Pancreas (tissue), 10 donors: ENCODE measurements at regions not wholly inside any gene's neighbourhood (a gene's known extent, or its start where the extent isn't known, plus 50 kb on each side); places are given as distances from the start of the nearest gene placed in this dataset.
"Not testable (repeated sequence)": the region's sequence is repeated elsewhere in the genome, so short reads cannot be mapped to it uniquely, and the experiment has no call there.

ENCODE experiments used
- ATAC-seq, 4 donors: fragments of 200-7000 bp; cut with Tn5 transposase; one replicate each; pipeline versions ENCODE4 v1.8.0 to v1.9.1; 2020; ENCODE audit warnings: mild to moderate bottlenecking in 4 of 4, moderate library complexity in 4 of 4
- DNase-seq, 6 donors: peaks; one replicate each; pipeline ENCODE4 v3.0.0-alpha.2; 2020
- FAIRE-seq: peaks from 2 replicates; lab custom pipeline; 2012; peaks lifted over from hg19 to GRCh38; lab: Jason Lieb, UNC
- H3K27ac ChIP-seq, 4 donors: fragments of 200-600 bp; sonication (generic); 1 replicate in 3 of 4; 2 replicates in 1 of 4; pipeline versions ENCODE4 v1.5.0 to v1.8.0; 2020
- H3K27me3 ChIP-seq, 4 donors: fragments of 200-600 bp; one replicate each; pipeline ENCODE4 v1.8.0; 2021
- H3K36me3 ChIP-seq, 3 donors: fragments of 200-600 bp; sonication (generic) in 1 of 3; one replicate each; pipeline versions ENCODE4 v1.5.0 to v1.8.0; 2020 to 2021
- H3K4me1 ChIP-seq, 3 donors: fragments of 200-600 bp; one replicate each; pipeline ENCODE4 v1.8.0; 2021
- H3K4me3 ChIP-seq, 4 donors: fragments of 200-600 bp; sonication (generic) in 2 of 4; one replicate each; pipeline versions ENCODE4 v1.5.0 to v1.8.0; 2020 to 2021
- H3K9me3 ChIP-seq, 4 donors: fragments of 200-600 bp; one replicate each; pipeline ENCODE4 v1.8.0; 2021
- CTCF ChIP-seq, 4 donors: fragments of 200-600 bp; sonication (generic) in 3 of 4; IDR thresholded peaks; one replicate each; pipeline versions ENCODE4 v1.5.0 to v1.8.0; 2021; ENCODE audit warnings: antibody characterized with exemption in 4 of 4
- WGBS, 2 donors: extraction: QIAGEN DNeasy Blood & Tissue Kit; methylation state at CpG; one replicate each; pipeline ENCODE4 v1.1.7; 2013; 5-methylcytosine and 5-hydroxymethylcytosine counted together
- intact Hi-C, 3 donors: fragments of 100-400 bp; cut with DNase I; formaldehyde crosslinking; loops; one replicate each; pipeline versions ENCODE4 v1.11.1 to v1.14.2; 2022
- donor health status: healthy with polysubstance abuse.
- donor health status: DM: no; HTN: no; CAD: no; lungs with moderate emphysema.
- donor health status: DM: no; HTN: no; CAD: no.
- donor health status: control.
- donor health status: control.
- donor health status: Bipolar disorder and iron deficiency.
- donor health status: DM: yes; HTN: yes; CAD: no.
- donor health status: DM: no; HTN: no; CAD: no.
- donor health status: DM: no; HTN: no; CAD: no.
- donor health status: DM: yes; HTN: yes; CAD: no.

DNA sequence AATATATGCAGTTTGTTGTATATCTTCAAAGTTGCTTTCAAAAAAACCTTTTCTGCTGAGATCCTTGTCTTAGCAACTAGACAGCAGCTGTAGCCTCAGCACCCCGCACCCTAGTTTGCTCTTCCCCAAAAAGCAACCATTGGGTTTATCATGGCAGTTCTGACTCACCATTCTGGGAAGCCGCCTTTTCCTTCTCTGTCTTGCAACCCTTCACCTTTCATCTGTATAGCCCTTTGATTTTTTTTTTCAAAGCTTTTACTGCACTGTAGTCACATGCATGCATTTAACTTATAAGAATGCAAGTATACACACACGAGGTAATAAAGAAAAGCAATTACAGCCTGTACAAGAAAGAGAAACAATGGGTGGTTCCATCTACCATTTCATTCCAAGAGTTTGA lies 65.1 kb upstream of the THBS1 start:
- Histone ChIP-seq H3K27me3 (no peaks in the 10 kb centered on the region), H3K4me3 (no peak overlapping the region), H3K36me3 (no peaks in the 10 kb centered on the region), H3K4me1 (no peaks in the 10 kb centered on the region), H3K27ac (no peak overlapping the region), H3K9me3 (no peaks in the 10 kb centered on the region)
- intact Hi-C loops: no loop called here
- 77 to 85% methylated on average over 3 of the region's 3 CpGs for WGBS, 2 donors
- ATAC-seq (no peak), FAIRE-seq (no peak), DNase-seq (no peak)
- no peak for TF ChIP-seq CTCF (IDR thresholded peaks at IDR 0.05)

- FAIRE-seq (no peak), DNase-seq (no peak), ATAC-seq (no peak)
- H3K27ac ChIP-seq: no peak overlapping the region
- TF ChIP-seq CTCF (IDR thresholded peaks at IDR 0.05): no peak
- H3K36me3 ChIP-seq: no peaks in the 10 kb centered on the region
- no peaks in the 10 kb centered on the region for H3K4me1 ChIP-seq
- 79 to 86% methylated on average over 6 of the region's 6 CpGs for WGBS, 2 donors
- H3K4me3 ChIP-seq: no peak overlapping the region
- no peaks in the 10 kb centered on the region for H3K9me3 ChIP-seq
- intact Hi-C loops: no loop called here
- no peaks in the 10 kb centered on the region for H3K27me3 ChIP-seq
Measured at GRCh38 chr15:39517122-39517855, 63.6 kb upstream of the THBS1 start.

DNA sequence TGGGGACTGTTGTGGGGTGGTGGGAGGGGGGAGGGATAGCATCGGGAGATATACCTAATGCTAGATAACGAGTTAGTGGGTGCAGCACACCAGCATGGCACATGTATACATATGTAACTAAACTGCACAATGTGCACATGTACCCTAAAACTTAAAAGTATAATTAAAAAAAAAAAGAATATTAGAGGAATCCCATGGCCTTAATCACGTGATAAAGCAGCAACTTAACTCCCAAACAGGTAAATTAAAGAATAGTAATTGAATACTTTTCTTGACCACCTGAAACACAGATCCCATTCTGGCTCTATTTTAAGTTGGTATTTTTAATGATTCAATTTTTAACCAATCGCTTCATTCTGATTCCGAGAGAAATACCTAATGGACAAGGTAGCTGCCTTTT lies 56.9 kb upstream of the THBS1 start:
- H3K9me3 ChIP-seq, DNase-seq, H3K27ac ChIP-seq, H3K27me3 ChIP-seq, H3K36me3 ChIP-seq, H3K4me3 ChIP-seq, intact Hi-C loops, H3K4me1 ChIP-seq, FAIRE-seq, ATAC-seq: not testable (repeated sequence)
- 76 to 84% methylated on average over 5 of the region's 5 CpGs for WGBS, 2 donors

DNA sequence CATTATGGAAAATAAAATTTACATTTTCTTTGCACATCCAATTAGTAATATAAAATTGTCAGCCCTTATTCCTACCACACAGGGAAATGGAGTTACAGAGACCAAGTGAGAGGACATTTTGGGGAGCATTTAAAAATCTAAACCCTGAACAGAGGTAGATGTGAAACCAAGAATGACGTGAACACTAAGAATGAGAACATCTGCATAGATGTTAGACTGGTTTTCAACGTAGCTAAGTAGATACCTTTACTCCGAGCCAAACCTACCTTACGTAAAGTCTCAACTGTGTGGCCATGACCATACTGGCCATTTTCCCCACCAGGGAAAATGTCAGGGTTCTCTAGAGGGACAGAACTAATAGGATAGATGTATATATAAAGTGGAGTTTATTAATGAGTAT lies 51.4 kb upstream of the THBS1 start:
- DNase-seq: no peak
- no peak for ATAC-seq
- H3K9me3 ChIP-seq: no peaks in the 10 kb centered on the region
- H3K27me3 ChIP-seq: no peaks in the 10 kb centered on the region
- H3K4me3 ChIP-seq: no peak overlapping the region
- no peaks in the 10 kb centered on the region for H3K4me1 ChIP-seq
- intact Hi-C loops: no loop called here
- no peak for TF ChIP-seq CTCF (IDR thresholded peaks at IDR 0.05)
- H3K36me3 ChIP-seq: no peaks in the 10 kb centered on the region
- 88 to 93% methylated on average over 4 of the region's 4 CpGs for WGBS, 2 donors
- H3K27ac ChIP-seq: no peak overlapping the region
- FAIRE-seq: no peak

GRCh38 chr15:39530480-39531342 lies 50.2 kb upstream of the THBS1 start:
- Histone ChIP-seq H3K27me3 (no peaks in the 10 kb centered on the region), H3K27ac (no peak overlapping the region), H3K4me3 (no peak overlapping the region), H3K36me3 (no peaks in the 10 kb centered on the region), H3K9me3 (no peaks in the 10 kb centered on the region), H3K4me1 (no peaks in the 10 kb centered on the region)
- peak in 1 of 4 donors; percentile 63 for ATAC-seq
- 82 to 86% methylated on average over 7 of the region's 7 CpGs for WGBS, 2 donors
- intact Hi-C loops: no loop called here
- no peak for TF ChIP-seq CTCF (IDR thresholded peaks at IDR 0.05)
- no peak for DNase-seq
- no peak for FAIRE-seq
